Esophagus muscularis mucosa (tissue), 3 donors: ENCODE measurements at regions not wholly inside any gene's neighbourhood (a gene's known extent, or its start where the extent isn't known, plus 50 kb on each side); places are given as distances from the start of the nearest gene placed in this dataset.

Experiments used
- CTCF ChIP-seq, 3 experiments: fragments of 200-600 bp in 2 of 3; fragments of 450-650 bp in 1 of 3; sonication (generic) in 2 of 3; IDR thresholded peaks; one replicate each; pipeline ENCODE4 v1.5.1; 2017 to 2019; ENCODE audit warnings: antibody characterized with exemption in 3 of 3, mild to moderate bottlenecking in 2 of 3, moderate library complexity in 1 of 3
- POLR2A ChIP-seq: fragments of 450-650 bp; IDR thresholded peaks from one replicate; pipeline ENCODE4 v1.6.1; 2017; ENCODE audit warnings: antibody characterized with exemption, moderate library complexity, mild to moderate bottlenecking, low read depth
- POLR2AphosphoS5 ChIP-seq, 2 donors: sonication (generic); formaldehyde crosslinking; IDR thresholded peaks; one replicate each; pipeline ENCODE4 v1.6.1; 2017; ENCODE audit warnings: antibody characterized with exemption in 2 of 2

DNA sequence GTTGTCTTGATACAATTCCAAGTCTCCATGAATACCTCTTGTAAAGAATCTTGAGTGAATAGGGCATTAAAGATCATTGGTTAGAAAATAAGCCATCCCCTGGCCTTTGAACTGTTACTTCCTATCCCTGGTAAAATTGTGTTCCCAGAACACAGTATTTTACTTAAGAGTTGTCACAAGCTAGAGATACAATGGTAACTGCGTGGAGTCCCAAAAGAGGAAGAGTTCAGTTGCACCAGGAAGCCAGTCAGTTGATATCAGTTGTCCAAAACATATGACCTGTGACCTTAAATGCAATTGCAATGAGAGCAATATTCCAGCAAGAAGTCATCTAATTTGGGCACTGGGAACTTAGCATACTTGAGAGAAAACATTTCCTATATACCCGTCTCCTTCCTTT lies 117.3 kb downstream of the NEDD1 start:
- no peak for TF ChIP-seq CTCF (IDR thresholded peaks at IDR 0.05)
- TF ChIP-seq POLR2A, result no peak
- no peak for TF ChIP-seq POLR2AphosphoS5 (IDR thresholded peaks at IDR 0.05)
